HG03175 (cell line): ENCODE measurements at regions not wholly inside any gene's neighbourhood (a gene's known extent, or its start where the extent isn't known, plus 50 kb on each side); places are given as distances from the start of the nearest gene placed in this dataset.

Experiments
- ATAC-seq: cut with Tn5 transposase; IDR thresholded peaks from one replicate; pipeline ENCODE4 v1.9.1; 2021; ENCODE audit warnings: mild to moderate bottlenecking, moderate library complexity; ENCODE audit not compliant: unreplicated experiment

GRCh38 chr10:52642208-52642607 is 130.4 kb downstream of the MBL2 start:
- no peak for ATAC-seq

DNA sequence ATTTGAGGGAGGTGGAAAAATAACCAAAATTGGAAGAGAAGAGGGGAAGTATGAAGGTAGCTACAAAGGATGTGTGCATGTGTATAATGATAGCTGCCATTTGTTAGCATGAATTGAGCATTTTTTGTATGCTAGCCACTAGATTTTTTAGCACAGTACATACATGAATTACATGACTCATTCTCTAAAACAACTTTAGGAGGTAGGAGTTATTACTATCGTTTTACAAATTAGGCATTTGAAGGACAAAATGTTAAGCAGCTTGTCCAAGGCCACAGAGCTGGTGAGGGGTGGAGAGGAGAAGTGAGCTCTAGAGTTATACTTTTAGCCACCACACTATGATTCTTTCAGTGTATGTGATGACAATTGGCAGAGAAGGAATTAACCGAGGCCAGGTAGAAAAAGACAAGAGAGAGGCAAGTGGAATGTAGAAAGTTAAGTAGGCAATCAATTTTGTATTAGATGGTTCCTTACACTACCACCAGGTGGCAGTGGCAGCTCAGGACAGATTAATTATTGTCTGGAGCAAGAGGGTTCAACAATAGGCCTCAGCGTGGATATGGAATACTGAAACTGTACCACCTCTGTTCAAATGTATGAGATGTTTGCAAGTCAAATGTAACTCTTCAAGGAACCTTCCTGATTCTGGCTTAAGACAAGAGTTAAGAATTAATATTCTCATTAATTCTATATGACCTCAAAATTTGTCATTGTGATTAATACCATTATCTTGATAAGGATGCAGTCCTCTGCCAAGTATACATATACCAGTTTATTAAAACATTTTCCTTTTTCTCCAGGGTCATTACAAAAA is 128.0 kb downstream of the MBL2 start:
- peak; percentile 92 for ATAC-seq

DNA sequence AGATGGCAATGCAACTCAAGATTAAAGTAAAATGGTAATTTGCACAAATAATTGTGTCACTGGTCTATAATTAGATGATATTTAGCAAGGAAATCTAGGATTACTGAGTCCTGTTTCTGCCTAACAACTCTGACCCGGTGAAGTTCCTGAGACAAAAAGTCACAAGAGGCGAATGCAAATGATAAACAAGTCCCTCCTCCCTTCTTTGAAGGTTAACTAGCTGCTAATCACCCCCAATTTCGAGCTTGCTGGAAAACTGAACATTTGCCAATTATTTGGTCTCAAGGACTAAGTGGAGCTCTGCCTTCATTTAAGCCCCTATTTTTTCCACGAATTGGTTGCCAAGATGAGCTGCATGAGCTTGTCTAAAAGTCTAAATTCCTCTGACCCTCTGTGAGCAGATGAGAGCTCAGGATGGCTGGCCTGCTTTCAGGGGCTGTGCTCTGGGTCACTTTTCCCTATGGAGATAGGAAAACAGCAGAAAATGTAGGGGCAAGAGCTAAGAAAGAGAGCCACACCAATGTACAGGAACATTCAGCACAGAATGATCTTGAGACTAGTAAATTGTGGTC is 127.3 kb downstream of the MBL2 start:
- ATAC-seq, result no peak

GRCh38 chr10:52649511-52649910 is 123.1 kb downstream of the MBL2 start:
- ATAC-seq, result no peak

DNA sequence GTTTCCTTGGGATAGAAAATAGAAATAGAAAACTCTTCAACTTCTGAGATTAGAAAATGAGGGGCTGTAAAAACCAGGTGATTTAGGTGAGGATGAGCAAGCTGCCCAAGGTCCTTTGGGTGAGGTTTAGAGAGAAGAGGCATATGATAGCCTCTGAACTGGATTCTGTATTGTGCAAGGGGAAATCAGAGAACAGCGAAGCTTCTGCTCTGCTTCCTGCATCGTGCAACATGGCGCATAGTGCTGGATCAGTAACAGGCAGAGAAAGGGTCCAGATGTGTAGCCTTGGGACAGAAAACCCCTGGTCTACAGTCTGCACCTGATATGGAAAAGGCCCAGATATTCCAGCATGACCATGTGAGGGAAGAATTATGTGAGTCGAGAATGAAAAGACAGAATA is 121.7 kb downstream of the MBL2 start:
- ATAC-seq, result no peak

- no peak for ATAC-seq
Observed at GRCh38 chr10:52651293-52651692, 121.3 kb downstream of the MBL2 start.

- no peak for ATAC-seq
Observed at GRCh38 chr10:52652431-52653262, 119.9 kb downstream of the MBL2 start.

DNA sequence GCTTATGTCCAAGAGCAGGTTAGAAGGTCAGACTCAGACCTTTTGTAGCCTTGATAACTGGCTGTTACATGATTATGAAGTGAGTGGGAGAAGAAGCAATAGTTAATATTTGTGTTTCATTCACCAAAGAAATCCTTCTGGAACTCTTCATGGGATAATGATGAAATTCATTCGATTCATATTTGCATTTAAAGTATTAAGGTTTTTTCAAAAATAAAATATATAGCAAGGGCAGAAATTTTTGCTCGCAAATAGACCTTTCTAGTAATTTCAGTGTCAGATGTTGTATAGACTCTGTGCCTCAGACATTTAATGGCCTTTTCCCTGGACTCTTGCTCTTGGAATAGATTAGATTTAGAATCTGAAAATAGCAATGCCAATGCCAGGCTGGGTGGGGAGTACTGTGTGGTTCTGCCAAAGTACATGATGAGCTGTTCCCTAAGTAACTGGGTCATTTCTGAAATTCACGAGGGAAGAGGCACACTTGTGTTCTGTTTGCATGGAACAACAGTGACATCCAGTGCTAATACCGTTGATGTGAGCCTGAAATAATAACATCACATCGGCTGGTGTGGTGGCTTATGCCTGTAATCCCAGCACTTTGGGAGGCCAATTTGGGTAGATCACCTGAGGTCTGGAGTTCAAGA is 119.2 kb downstream of the MBL2 start:
- ATAC-seq, result no peak

GRCh38 chr10:52654201-52654600 is 118.4 kb downstream of the MBL2 start:
- no peak for ATAC-seq

GRCh38 chr10:52658112-52658511 is 114.5 kb downstream of the MBL2 start:
- no peak for ATAC-seq

- no peak for ATAC-seq
Observed at GRCh38 chr10:52659085-52659484, 113.5 kb downstream of the MBL2 start.

- no peak for ATAC-seq
Observed at GRCh38 chr10:52662256-52662655, 110.3 kb downstream of the MBL2 start.

- no peak for ATAC-seq
Observed at GRCh38 chr10:52663161-52663560, 109.4 kb downstream of the MBL2 start.

DNA sequence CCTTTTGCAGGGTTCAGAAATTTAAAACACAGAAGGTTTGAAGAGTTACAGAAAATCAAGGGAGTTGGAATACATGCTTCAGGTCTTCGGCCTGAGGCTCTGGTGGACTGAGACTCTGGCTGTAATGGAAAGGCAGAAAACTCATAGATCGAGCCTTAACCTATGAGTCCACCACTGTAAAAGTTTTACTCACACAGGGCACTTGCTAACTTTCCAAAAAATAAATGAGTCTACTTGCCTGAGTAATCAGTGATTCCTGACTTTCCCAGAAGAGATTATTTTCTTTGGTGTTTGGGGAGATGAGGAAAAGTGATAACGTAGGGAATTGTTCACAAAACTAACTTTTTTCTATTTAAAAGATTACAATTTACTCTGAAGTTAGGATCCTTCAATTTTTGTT is 108.0 kb downstream of the MBL2 start:
- ATAC-seq, result no peak

DNA sequence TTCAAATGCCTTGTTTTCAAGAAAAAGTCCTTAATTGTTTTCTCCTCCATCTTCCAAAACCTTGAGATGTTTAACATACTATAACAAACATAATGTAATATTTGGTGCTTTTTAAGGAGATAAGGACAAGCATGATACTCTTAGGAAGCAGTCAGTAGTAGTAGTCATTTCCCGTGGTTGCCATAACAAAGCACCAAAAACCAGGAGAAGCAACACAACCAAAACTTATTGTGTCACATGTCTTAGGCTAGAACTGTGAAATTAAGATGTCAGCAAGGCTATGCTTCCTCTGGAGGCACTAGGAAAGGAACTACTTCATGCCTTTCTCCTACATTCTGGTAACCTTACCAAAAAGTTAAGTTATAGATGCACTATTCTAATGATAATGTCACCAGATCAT is 106.8 kb downstream of the MBL2 start:
- ATAC-seq, result no peak

DNA sequence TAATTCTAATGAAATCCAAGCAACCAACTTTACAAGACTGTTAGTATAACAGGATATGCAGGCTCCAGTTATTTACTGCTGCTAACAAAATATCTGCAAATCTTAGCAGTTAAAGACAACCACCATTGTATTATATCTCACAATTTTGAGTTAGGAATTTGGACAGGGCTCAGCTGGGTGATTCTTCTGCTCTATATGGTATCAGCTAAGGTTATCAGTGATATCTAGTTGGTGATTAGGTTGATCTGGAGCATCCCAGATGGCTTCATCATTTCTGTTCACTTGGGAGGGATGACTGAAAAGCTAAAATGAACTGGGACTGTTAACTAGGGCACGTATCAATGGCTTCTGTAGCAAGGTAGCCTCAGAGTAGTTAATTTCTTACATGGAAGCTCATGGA is 105.7 kb downstream of the MBL2 start:
- ATAC-seq, result no peak

DNA sequence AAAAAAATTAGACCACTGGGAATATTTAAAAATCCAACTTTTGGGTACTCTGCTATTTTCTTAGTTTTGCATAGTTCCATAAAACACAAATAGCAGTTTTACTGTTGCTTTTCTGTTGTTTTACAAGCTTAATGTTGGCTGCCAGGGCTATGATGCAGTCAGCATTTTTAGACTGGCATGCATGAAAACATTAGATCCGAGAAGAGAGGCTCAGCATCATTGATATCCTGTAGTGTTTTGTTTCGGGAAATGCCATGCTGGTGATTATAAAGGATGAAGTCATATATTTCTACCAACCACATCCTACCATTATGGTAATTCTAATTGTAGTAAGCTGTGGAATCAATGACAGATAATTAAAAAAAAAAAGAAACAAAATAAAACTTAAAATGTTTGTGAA is 104.6 kb downstream of the MBL2 start:
- no peak for ATAC-seq

DNA sequence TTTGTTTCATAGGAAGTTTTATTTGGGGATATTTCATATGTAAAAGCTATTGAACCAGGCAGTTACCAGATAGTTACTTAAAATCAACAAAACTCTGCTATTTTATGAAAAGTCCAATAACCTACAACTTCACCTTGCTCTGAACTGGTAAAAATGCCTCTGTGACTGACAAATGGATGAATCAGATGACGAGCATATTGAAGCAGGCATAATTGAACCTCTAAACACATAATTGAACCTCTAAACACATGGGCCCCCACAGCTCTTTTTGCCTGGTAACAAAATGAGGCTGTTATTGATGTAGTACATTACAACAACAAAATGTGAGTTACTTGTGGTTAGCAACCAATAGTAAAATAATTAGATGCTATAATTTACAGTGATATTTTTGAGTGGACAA is 99.7 kb downstream of the MBL2 start:
- ATAC-seq, result no peak

DNA sequence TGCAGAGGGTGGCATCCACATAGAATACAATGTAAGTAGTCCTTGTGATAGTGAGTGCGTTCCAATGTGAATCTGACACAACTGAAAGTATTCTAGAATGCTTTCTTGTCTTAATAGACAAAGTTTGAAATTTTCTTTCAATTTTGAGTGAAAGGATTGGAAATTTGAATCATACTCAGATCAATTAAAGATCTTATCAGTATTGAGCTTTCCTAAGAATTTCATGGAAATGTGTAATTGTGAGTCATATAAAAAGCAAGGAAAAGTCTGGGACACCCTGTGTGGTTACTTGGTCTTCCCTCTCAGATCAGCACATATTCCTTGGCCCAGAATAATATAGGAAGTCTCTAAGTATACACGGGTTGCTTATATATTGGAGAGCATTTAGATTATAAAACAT is 99.1 kb downstream of the MBL2 start:
- no peak for ATAC-seq

DNA sequence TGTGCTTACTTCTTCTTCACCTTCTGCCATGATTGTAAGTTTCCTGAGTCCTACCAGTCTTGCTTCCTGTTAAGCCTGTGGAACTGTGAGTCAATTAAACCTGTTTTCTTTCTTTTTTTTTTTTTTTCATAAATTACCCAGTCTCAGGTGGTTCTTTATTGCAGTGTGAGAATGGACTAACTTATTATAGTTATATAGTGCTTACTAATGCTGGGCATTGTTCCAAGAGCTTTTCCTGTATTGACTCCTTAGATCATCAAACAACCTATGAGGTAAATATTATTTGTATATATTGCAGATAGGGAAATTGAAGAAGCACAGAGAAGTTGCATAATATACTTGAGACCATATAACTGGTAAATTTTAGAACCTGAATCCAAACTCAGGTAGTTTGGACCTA is 98.1 kb downstream of the MBL2 start:
- no peak for ATAC-seq

DNA sequence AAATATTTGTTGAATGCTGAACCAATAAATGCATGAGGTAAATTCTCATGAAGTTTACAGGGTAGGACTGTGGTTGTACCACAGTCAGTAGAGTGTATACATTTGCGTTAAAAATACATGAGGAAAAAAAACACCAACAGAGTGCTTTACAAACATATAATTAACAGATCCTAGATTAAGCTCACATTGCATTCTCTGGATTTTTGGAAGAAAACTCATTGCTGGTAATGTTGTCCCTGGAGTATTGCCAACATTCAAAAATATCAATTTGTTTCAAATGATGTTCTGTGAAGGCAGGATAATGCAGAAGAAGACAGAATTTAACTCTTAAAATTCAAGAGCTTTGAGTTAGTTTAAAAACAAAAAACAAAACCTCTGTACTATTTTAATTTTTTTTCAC is 95.5 kb downstream of the MBL2 start:
- ATAC-seq, result no peak
